ENCODE measurements at regions not wholly inside any gene's neighbourhood (a gene's known extent, or its start where the extent isn't known, plus 50 kb on each side); places are given as distances from the start of the nearest gene placed in this dataset.

GRCh38 chr12:97168804-97169203 is 261.7 kb downstream of the NEDD1 start:
- no peak for TF ChIP-seq JUN (IDR thresholded peaks at IDR 0.05; ENCODE audit: borderline replicate concordance, insufficient read depth, insufficient read length, low read depth)
- TF ChIP-seq CTCF (IDR thresholded peaks at IDR 0.05; ENCODE audit: extremely low read depth in 1 of 2, insufficient read depth in 1 of 2, low read depth in 1 of 2, low read length in 2 of 2) = no peak
